HG03457 (cell line): ENCODE measurements at regions not wholly inside any gene's neighbourhood (a gene's known extent, or its start where the extent isn't known, plus 50 kb on each side); places are given as distances from the start of the nearest gene placed in this dataset.
A peak's percentile ranks its signal among the peaks of the same experiment; 100 is the strongest.

Experiments
- ATAC-seq: cut with Tn5 transposase; IDR thresholded peaks from one replicate; pipeline ENCODE4 v1.9.1; 2021; ENCODE audit warnings: moderate number of reproducible peaks; ENCODE audit not compliant: unreplicated experiment

GRCh38 chr7:96495751-96496216 lies 173.9 kb upstream of the SLC25A13 start:
- ATAC-seq: peak; percentile 69

GRCh38 chr7:96486681-96487080 lies 164.8 kb upstream of the SLC25A13 start:
- no peak for ATAC-seq

- ATAC-seq: no peak
Measured at GRCh38 chr7:96484845-96485244, 162.9 kb upstream of the SLC25A13 start.

- ATAC-seq: no peak
Measured at GRCh38 chr7:96484091-96484490, 162.2 kb upstream of the SLC25A13 start.

- no peak for ATAC-seq
Measured at GRCh38 chr7:96481796-96482195, 159.9 kb upstream of the SLC25A13 start.

- ATAC-seq: no peak
Measured at GRCh38 chr7:96479015-96479645, 157.2 kb upstream of the SLC25A13 start.

- no peak for ATAC-seq
Measured at GRCh38 chr7:96471606-96472005, 149.7 kb upstream of the SLC25A13 start.

GRCh38 chr7:96452146-96452545 lies 130.2 kb upstream of the SLC25A13 start:
- ATAC-seq: no peak

- no peak for ATAC-seq
Measured at GRCh38 chr7:96449094-96449493, 127.2 kb upstream of the SLC25A13 start.

GRCh38 chr7:96447109-96447645 lies 125.3 kb upstream of the SLC25A13 start:
- ATAC-seq: no peak

- ATAC-seq: no peak
Measured at GRCh38 chr7:96441436-96442084, 119.7 kb upstream of the SLC25A13 start.

GRCh38 chr7:96440328-96440727 lies 118.4 kb upstream of the SLC25A13 start:
- ATAC-seq: no peak

- no peak for ATAC-seq
Measured at GRCh38 chr7:96436880-96437279, 115.0 kb upstream of the SLC25A13 start.

- no peak for ATAC-seq
Measured at GRCh38 chr7:96430356-96430755, 108.5 kb upstream of the SLC25A13 start.

GRCh38 chr7:96427143-96427542 lies 105.2 kb upstream of the SLC25A13 start:
- no peak for ATAC-seq

GRCh38 chr7:96426685-96427084 lies 104.8 kb upstream of the SLC25A13 start:
- no peak for ATAC-seq

- no peak for ATAC-seq
Measured at GRCh38 chr7:96426027-96426426, 104.1 kb upstream of the SLC25A13 start.

- no peak for ATAC-seq
Measured at GRCh38 chr7:96424411-96424810, 102.5 kb upstream of the SLC25A13 start.

GRCh38 chr7:96422388-96422787 lies 100.5 kb upstream of the SLC25A13 start:
- no peak for ATAC-seq

- no peak for ATAC-seq
Measured at GRCh38 chr7:96418581-96418980, 96.7 kb upstream of the SLC25A13 start.

- ATAC-seq: no peak
Measured at GRCh38 chr7:96417784-96418183, 95.9 kb upstream of the SLC25A13 start.

GRCh38 chr7:96416599-96416998 lies 94.7 kb upstream of the SLC25A13 start:
- no peak for ATAC-seq
